T follicular helper cell (primary cell): ENCODE measurements at regions not wholly inside any gene's neighbourhood (a gene's known extent, or its start where the extent isn't known, plus 50 kb on each side); places are given as distances from the start of the nearest gene placed in this dataset.

ENCODE experiments used
- DNase-seq: peaks from one replicate; pipeline ENCODE4 v3.0.0-alpha.2; 2020; ENCODE audit warnings: low read depth

DNA sequence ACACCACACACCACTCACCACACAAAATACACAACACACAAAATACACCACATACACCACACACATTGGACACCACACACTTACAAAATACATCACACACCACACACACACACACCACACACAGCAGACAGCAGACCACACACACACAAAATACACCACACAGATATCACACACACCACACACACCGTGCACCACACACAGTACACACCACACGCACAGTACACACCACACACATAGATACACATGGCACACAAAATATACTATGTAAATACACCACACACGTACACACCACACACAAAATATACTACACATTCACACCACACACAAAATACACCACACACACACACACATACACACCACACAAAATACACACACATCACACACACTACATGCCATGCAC is 1243.5 kb downstream of the BRD1 start:
- DNase-seq = no peak

DNA sequence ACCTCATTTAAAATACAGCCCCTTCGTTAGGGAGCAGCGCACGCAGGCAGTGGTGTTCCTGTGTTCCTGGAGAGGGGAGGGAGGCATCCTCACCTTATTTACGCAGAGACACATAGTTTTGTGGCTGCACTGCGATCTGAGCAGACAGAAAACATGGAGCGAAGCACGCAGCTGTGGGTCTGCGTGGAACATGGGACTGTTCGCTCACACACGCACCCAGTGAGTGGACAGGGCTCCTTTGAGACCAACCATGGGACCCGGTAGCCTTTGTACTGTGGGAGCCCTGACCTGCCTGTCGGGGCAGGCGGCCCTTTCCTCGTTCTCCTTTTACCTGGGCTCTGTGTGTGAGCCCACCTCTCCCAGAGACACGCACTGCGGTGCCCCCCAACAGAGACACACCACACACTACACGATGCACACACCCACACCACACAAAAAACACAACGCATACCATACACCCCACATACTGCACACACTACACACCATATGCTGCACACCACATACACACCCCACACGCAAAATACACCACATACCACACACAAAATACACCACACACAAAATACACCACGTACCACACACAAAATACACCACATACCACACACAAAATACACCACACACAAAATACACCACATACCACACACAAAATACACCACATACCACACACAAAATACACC is 1245.7 kb downstream of the BRD1 start:
- DNase-seq = no peak

DNA sequence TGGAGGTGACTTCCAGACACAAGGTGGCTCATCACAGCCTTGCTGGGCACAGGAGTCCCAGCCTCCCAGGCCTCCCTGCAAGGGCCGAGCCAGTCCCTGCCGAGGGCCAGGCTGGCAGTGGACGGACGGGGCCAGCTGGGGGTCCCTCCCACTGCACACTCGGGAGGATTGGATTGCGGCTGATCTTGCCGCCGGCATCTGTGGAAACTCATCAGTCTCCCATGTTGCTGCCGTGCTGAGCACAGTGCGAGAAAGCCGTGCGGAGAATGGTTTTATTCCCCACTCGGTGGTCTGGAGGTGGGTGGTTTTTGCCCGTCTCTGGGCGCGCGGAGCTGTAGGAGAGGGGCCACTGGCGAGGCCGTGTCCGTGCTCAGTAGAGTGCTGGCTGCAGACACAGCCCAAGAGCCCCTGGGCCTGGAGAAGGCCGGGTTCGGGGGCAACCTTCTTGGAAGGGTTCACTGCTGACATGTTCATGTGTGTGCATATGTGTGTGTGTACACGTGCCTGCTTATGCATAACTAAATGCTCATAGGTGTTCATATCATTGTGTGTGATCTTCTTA is 1246.4 kb downstream of the BRD1 start:
- DNase-seq = no peak

DNA sequence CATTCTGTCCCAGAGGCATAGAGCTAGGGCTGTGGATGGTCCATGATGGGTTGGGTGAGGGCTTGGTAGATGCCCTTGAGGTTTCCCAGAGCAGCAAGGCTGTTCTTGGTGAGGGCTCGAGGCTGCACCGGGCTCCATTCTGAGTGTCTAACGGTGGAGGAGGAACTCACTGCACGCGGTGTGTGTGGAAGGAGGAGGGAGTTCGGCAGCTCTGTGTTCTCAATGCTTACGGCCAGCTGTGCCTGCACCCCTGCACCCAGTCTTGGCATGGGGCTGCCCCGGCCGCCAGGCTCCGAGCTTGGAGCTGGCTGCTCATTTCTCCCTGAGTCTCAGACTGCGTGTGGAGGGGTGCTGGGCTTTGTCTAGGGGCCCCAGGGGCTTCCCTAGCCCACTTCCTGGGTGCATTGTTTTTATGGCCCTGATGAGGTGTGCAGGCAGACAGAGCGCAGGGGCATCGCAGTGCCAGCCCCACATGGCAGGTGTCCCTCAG is 1247.1 kb downstream of the BRD1 start:
- no peak for DNase-seq

DNA sequence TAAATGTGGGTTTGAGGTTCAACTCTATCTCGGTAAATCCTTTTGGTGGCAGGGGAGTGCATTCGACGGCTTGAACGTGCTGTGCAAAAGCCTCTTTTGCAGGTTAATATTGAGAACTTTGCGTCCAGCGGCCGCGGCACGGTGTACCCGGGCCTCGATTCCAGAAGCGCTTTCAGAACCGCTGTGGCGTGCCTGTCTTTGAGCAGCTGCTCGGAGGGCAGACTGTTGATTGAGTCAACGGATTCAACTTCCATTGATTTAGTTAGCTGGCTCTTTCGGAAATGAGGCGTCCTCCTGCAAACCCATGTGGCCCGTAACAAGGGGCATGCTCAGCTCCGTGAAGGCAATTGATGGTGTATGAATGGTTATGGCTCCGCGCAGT is 1247.8 kb downstream of the BRD1 start:
- no peak for DNase-seq

DNA sequence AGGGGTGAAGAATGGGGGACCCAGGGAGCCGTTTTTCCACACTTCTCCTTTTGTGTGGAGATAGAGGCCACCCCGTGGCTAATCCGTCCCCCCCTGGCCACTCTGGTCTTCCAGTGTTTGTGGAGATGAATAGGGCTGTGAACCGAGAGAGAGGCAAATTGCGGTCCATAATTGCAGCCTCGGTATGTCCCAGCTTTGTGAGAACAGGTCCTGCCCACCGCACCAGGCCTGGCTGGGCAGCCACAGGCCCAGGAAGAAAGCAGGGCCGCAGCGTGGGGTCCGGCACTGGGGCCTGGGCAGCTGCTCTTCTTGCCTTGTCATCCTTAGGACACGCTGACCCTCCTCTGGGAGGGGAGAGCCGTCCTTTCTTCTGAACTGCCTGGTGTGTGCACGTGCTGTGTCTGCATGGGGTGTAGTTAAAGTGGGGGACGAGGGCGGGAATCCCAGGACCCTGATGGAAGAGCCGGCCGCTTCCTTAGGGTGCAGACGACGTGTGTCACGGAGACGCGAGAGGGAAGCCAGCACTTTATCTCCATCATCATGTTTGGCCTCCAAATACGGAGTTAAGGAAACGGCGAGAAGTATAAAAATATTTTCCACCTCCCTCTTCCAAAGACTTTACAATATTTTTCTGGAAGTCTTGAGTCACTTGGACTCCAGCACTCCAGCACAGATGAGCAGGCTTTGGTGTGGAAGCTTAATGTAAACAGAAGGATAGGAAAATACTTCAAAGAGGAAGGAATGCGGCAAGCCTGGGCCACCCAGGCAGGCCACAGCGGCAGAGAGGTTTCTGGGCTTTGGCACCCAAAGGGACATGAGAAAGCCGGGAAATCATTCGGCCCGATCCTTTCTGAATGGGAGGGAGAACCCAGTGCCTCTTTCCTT is 1248.4 kb downstream of the BRD1 start:
- no peak for DNase-seq

DNA sequence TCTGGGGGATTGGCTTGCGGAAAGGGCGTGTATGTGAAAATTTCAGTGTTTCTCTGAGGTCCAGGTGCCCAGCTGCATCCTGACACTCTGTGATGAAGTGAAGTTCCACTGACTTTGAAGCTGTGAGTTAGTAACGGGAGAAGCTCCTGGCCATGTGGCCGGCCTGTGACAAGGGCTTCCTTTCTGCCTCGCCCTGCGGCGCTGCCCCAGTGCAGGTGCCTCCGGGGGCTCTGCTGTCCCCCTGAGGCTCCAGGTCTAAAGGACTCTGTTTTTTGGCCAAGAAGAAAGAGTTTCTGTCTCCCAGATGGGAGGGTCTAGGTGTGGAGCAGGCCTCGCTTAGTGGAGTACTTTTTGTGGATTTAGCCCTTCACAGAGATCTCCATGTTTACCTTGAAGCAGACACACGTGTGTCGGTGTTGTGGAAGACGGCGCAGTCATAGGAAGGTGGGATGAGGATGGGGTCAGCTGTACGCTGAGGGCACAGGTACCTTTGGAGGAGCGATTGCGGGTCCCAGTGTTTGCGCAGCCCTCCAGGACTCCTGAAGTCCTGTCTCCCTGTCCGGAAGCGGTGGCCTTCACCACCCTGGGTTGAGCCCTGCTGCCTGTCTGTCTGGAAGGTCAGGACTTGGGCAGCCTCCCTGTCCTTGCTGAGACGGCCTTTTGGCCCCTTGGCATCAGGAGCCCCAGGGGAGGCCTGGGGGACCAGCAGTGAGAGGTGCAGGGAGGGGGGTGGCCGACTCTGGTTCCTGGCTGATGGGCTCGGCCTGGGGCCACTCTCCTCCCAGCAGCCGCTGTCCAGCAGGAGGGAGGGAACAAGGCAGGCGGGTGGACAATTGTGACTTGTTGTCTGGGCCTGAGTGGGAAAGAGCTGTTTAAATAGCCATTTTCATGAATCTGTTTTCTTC is 1249.3 kb downstream of the BRD1 start:
- no peak for DNase-seq

DNA sequence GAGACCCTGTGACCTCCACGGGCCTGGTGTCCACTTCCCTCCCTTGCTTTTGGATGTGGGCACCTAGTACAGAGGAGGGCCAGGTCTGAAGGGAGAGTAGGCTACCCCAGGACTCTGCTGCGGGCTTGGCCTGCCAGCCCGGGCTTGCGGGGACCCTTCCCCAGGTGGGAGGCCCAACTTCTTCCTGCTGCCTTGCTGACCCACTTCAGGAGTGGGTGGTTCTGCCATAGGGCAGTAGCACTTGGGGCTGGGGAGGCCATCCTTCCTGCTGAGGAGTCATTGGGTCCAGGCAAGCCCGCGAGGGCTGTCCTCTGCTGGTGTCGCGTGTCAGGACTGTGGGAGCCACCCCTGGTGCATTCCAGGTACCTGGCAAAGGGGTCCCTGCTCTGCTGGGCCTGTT is 1250.0 kb downstream of the BRD1 start:
- DNase-seq = no peak

DNA sequence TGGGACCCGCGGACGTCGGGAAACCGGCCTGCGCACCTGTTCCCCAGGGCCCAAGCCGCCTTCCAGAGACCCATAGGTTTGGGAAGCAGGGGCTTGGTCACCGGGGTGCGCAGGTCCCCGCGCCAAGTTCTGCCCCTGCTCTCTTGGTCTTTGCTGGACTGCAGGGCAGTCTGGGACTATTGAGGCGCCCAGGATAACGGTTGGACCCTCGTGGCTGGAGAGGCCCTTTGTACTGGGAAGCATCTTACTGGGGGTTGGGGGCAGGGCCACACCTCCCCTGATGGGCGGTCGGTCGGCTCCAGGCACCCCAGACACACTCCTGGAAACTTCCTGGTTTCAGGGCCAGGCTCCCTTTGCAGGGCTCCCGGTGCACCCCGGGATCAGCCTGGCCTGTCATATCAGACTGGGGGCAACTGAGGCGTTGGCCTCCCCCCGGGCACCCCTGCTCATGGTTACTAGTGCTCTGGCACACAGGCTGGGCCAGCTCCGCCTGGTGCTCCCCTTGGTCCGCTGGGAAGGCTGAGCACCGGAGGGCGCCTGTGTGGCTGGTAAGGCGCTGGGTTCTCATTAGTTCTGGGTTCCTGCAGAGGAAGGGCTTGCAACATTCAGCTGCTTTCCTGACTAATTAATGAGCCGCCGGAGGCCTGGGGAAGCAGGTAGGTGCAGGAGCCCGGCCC is 1250.5 kb downstream of the BRD1 start:
- no peak for DNase-seq

DNA sequence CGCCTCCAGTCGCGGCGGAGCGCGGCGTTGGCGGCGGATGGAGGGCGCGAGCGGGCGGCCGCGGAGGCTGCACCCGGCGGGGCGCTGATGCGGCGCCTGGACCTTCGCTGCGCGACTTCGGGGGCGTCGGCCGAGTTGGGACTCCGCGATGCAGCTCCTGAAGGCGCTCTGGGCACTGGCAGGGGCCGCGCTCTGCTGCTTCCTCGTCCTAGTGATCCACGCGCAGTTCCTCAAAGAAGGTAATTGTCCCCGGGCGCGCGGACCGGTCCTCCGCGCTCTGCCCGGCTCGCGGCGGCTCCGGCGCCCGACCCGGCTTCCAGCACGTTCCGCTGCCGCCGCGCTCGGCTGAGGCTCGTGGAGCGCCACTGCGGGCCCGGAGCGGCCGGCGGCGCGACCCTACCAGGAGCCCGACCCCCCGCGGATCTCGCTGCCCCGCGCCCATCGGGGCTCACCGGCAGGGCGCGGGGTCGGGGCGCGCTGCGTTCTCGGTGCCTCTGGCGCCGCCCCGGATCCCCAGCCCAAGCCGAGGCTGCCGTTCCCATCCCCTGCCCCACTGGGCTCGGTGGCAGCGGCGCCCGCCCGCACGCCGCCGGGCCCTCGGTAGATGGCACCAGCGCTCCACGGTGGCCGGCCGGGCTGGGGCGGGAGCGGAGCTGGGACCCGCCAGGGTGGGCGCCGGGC is 1251.2 kb downstream of the BRD1 start:
- no peak for DNase-seq

DNA sequence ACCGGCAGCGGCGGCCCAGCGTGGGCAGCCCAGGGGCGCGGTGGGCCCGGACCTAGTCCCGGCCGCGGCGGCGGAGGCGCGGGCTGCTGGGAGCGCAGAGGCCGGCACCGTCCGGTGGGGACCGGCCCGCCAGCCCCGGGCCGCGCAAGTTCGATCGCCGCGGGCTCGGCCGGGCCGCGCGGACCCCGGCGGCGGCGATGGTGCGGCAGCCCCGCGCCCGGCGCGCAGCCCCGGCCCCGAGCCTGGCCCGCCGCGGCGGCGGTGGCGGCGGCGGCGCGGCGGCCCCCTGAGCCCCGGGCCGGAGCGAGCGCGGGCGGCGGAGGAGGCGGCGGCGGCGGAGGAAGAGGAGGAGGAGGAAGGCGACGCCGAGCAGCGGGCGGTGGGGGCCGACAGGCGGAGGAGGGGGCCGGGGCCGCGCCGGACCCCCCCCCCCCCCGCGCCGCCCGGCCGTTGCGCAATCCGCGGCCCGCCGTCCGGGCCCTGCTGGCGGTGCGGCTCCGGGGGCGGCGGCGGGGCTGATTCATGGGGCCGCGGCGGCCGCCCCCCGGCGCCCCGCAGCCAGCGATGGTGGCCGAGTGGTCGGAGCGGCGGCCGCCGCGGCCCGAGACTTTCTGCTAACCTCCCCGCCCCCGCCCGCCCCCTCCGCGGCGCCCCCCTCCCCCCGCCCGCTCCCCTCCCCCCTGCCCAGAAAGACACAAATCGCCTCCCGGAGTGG is 1251.9 kb downstream of the BRD1 start:
- DNase-seq = no peak

DNA sequence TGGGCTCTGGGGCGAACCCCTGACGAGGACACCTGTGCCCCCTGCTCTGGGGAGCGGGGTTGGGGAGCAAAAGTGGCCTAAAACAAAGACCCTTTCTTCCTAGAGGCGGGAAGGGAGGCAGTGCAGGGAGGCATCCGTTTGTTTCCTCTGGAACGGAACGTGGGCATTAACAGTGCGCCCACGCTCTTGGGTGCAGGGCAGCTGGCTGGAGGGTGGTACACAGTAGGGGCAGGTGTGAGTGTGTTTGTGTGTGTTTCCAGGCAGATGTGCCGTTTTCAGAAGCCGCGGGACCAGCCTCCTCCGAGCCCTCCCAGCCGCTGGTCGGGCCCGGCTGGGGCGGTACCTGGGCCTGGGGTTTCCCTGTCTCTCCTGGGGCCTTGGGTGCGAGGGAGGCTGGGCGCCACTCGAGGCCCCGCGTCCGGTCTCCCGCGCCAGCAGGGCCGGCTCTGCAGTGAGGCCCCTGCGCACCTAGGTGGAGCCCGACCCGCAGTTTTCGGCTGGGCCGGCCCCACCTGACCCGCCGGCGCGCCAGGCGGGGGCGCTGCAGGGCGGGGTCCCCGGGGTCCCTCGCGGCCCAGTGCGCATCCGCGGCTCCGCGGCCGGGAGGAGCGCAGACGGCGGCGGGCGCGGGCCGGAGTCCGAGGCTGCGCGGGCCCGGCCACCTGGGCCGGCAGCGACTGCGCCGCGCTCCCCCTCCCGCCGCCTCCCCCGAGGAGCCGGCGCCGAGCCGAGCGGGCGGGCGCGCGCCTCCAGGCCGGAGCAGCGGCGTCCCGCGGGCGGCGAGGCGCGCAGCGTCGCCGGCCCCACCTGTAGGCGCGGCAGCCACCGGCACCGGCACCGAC is 1252.7 kb downstream of the BRD1 start:
- DNase-seq = no peak

DNA sequence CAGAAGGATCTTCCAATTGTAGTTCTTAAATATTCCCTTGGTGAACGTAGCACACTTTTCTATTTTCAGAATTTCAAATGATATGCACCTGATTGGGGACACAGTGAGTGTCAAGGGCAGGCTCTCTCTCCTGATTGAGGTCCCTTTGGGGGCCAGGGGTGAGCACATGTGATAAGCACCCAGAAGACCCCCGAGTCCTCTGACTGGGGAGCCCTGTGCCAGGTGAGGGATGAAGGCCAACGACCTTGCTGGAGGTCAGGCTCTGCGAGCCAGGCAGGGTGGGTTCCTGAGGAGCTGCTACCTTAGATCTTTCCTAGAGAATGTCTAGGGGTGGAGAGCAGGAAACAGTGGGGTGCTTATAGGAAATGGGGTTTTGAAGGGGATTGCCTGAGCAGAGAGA is 1253.9 kb downstream of the BRD1 start:
- no peak for DNase-seq

DNA sequence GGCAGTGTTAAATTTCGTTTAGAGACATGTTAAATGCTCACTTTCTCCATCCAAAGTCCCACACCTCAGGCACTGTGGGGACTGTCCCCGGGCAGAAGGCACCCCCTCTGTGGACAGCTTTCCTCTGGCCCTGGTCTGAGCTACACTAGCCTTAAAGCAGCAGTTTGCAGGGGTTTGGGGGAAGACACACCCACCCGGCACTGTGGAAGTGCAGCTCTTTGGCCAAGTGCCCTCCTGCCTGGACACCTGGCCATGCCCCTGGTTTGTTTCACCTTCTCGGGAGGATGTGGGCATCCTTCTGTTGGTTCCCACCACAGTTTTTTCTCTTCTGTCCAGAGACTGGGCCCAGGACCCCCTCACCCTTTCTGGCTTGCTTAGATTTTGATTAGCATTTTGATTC is 1254.7 kb downstream of the BRD1 start:
- DNase-seq = no peak

DNA sequence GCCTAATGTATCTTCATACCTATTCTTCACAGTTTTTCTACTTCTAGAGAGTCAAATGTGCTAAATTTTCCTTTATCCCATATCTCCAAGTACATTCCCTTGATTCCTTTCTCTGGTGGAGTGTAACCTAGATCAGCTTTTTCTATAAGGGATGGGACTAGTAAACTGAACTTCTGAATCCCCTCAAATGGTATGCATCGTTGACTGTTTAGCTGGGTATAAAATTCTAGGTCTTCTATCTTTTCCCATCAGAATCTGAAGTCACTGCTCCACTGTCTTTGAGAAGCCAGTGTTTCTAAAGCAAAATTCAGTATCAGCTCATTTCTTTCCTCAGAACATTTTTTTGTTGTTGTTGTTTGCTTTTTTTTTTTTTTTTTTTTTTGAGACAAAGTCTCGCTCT is 1256.8 kb downstream of the BRD1 start:
- no peak for DNase-seq

DNA sequence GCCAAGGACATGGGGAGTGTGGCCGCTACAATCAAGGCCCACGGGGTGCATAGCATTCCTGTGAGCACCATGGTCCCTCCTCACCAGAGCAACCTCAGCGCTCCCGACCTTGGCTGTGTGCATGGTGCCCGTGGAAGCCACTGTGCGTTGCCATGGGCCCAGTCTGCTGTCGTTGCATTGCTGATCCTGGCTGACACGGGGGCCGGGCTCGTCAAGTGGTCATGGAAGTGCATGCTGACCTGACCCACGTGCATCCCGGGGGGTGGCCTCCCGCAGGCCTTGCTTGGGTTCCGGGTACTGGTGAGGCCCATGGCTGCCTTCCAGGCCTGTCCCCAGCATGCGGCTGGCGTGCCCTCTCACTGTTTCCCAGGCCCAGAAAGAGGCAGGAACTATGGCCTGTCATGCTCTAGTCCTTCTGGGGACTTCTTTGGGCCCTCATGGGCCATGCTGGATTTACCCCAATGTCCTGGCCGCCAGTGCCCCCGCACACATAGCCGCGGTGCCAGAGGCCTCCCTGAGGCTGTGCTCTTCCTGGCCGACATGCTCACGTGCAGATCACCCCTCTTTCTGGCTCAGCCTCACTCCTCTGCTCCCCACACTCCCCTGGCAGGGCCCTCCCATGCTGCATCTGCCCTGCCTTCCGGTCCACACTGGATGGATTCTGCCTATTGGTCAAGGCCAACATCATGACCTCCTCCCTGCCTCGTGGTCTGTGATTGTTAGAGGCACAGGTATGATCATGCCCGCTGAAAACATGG is 1258.0 kb downstream of the BRD1 start:
- DNase-seq = no peak

DNA sequence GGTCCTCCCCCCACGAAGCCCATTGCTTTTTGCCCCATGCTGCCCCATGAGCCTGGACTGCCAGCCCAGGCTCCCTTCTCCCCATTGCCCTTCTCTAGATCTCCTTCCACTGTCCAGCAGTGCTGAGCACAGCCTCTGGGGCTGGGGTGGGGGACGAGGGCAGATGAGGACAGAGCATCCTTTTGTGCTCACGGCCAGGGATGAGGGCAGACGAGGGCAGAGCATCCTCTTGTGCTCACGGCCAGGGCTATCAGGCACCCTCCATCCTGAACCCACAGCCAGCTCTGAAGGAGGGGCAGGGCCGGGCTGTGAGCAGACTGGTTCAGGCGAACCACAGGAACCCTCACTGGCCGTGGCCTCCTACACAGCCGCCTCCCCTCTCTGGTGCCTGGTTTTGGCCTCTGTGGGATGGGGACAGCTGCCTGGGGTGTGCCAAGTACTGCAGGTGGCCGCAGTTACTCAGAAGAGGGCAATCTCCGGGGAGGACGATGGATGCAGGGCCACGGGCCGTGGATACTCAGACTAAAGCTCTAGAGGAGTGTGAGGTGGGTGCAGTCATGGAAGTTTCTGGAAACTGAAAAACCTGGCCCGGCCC is 1258.8 kb downstream of the BRD1 start:
- no peak for DNase-seq
